Lung (tissue), 11 donors: ENCODE measurements at regions not wholly inside any gene's neighbourhood (a gene's known extent, or its start where the extent isn't known, plus 50 kb on each side); places are given as distances from the start of the nearest gene placed in this dataset.
A peak's percentile ranks its signal among the peaks of the same experiment; 100 is the strongest.

Experiments
- ATAC-seq: fragments of 200-7000 bp; cut with Tn5 transposase; one replicate; pipeline ENCODE4 v1.9.1; 2020; ENCODE audit warnings: moderate number of reproducible peaks; ENCODE audit not compliant: insufficient read depth, low FRiP score
- DNase-seq, 3 donors: peaks; one replicate each; pipeline ENCODE4 v3.0.0-alpha.2; 2013 to 2017
- H3K27ac ChIP-seq, 2 donors: one replicate each; pipeline ENCODE4 v1.5.1; 2013; ENCODE audit warnings: mild to moderate bottlenecking in 2 of 2, moderate library complexity in 2 of 2, control low read depth in 1 of 2, inconsistent platforms in 1 of 2, low read depth in 1 of 2, low read length in 1 of 2
- H3K27me3 ChIP-seq, 3 donors: one replicate each; pipeline ENCODE4 v1.5.1; 2013; ENCODE audit warnings: low read length in 2 of 3; ENCODE audit not compliant: control insufficient read depth in 3 of 3, insufficient read depth in 3 of 3
- H3K36me3 ChIP-seq, 4 donors: one replicate each; pipeline ENCODE4 v1.5.1; 2013; ENCODE audit warnings: low read length in 4 of 4, mild to moderate bottlenecking in 1 of 4, moderate library complexity in 1 of 4; ENCODE audit not compliant: control insufficient read depth in 4 of 4, insufficient read depth in 4 of 4
- H3K4me1 ChIP-seq, 5 donors: one replicate each; pipeline ENCODE4 v1.5.1; 2013; ENCODE audit warnings: low read length in 5 of 5, mild to moderate bottlenecking in 2 of 5, moderate library complexity in 1 of 5; ENCODE audit not compliant: control insufficient read depth in 5 of 5, insufficient read depth in 5 of 5
- H3K4me3 ChIP-seq: one replicate; pipeline ENCODE4 v1.5.1; 2013; ENCODE audit warnings: mild to moderate bottlenecking, control low read depth, moderate library complexity
- H3K9ac ChIP-seq, 2 donors: one replicate each; pipeline ENCODE4 v1.5.1; 2013; ENCODE audit warnings: low read length in 2 of 2, control low read depth in 1 of 2; ENCODE audit not compliant: insufficient read depth in 1 of 2
- H3K9me3 ChIP-seq, 4 donors: one replicate each; pipeline ENCODE4 v1.5.1; 2013; ENCODE audit warnings: low read length in 3 of 4, mild to moderate bottlenecking in 1 of 4, moderate library complexity in 1 of 4; ENCODE audit not compliant: control insufficient read depth in 4 of 4, insufficient read depth in 3 of 4
- WGBS, 2 donors: extraction: QIAGEN DNeasy Blood & Tissue Kit; methylation state at CpG; one replicate each; pipeline ENCODE4 v1.1.7; 2013; 5-methylcytosine and 5-hydroxymethylcytosine counted together
- TF ChIP-seq, protein P1 (sequence below): IDR thresholded peaks from 2 replicates; pipeline ENCODE4 v1.5.1; 2012; ENCODE audit warnings: mild to moderate bottlenecking; ENCODE audit errors: control extremely low read depth, extremely low read depth
- donor health status: control.
- donor health status: control.
- donor health status: Bipolar disorder and iron deficiency.
- donor health status: healthy.
- donor health status: DM: yes; HTN: yes; CAD: no.

DNA sequence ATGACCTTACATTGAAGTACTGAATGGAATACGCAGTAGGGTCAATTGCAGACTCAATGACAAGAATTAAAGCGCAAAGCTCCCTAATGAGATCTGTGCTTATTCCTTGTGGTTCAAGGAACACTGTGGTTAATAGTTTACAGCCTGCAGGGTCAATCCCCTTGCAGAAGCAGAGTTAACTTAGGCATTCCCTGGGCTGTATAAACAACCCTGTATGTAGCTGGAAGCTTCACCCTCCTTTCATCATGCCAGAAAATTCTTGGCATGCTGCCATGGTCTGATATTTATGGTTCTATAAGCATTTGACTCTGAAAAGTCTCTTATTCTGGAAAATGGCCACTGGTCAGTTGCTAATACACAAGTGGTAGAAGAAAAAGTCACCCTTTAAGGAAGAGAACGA is 227.7 kb downstream of the NOVA1 start:
- no peak overlapping the region for H3K27ac ChIP-seq
- 57 to 75% methylated on average over 3 of the region's 3 CpGs for WGBS, 2 donors
- no peak for ATAC-seq

GRCh38 chr14:26363689-26364088 is 234.1 kb downstream of the NOVA1 start:
- ATAC-seq (no peak), DNase-seq (no peak)
- no peak overlapping the region for H3K27ac ChIP-seq
- TF ChIP-seq, protein P1, sequence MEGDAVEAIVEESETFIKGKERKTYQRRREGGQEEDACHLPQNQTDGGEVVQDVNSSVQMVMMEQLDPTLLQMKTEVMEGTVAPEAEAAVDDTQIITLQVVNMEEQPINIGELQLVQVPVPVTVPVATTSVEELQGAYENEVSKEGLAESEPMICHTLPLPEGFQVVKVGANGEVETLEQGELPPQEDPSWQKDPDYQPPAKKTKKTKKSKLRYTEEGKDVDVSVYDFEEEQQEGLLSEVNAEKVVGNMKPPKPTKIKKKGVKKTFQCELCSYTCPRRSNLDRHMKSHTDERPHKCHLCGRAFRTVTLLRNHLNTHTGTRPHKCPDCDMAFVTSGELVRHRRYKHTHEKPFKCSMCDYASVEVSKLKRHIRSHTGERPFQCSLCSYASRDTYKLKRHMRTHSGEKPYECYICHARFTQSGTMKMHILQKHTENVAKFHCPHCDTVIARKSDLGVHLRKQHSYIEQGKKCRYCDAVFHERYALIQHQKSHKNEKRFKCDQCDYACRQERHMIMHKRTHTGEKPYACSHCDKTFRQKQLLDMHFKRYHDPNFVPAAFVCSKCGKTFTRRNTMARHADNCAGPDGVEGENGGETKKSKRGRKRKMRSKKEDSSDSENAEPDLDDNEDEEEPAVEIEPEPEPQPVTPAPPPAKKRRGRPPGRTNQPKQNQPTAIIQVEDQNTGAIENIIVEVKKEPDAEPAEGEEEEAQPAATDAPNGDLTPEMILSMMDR: no peak
- no peaks in the 10 kb centered on the region for H3K9me3 ChIP-seq
- no peak overlapping the region for H3K4me3 ChIP-seq
- no peaks in the 10 kb centered on the region for H3K36me3 ChIP-seq
- H3K27me3 ChIP-seq: no peaks in the 10 kb centered on the region
- peaks cover 0 to 4% (median 0%) of the 10 kb centered on the region in 5 donors for H3K4me1 ChIP-seq
- no peak overlapping the region for H3K9ac ChIP-seq

More for the DNA sequence above, 227.7 kb downstream of the NOVA1 start:
- Histone ChIP-seq H3K9me3 (no peaks in the 10 kb centered on the region), H3K27me3 (no peaks in the 10 kb centered on the region), H3K4me1 (peaks cover 0 to 22% (median 6%) of the 10 kb centered on the region in 5 donors), H3K4me3 (no peak overlapping the region), H3K36me3 (no peaks in the 10 kb centered on the region), H3K9ac (no peak overlapping the region)
- TF ChIP-seq, protein P1: no peak
- peak; percentile 84 to 97 (median 96) for DNase-seq

- DNase-seq (no peak), ATAC-seq (no peak)
- no peak overlapping the region for H3K9ac ChIP-seq
- H3K27me3 ChIP-seq: no peaks in the 10 kb centered on the region
- H3K36me3 ChIP-seq: no peaks in the 10 kb centered on the region
- H3K9me3 ChIP-seq: no peaks in the 10 kb centered on the region
- no peak overlapping the region for H3K4me3 ChIP-seq
- no peaks in the 10 kb centered on the region for H3K4me1 ChIP-seq
- WGBS, 2 donors: 87 to 89% methylated on average over 4 of the region's 4 CpGs
- no peak overlapping the region for H3K27ac ChIP-seq
- TF ChIP-seq, protein P1: no peak
These were observed 253.2 kb downstream of the NOVA1 start for GRCh38 chr14:26344596-26344995.

DNA sequence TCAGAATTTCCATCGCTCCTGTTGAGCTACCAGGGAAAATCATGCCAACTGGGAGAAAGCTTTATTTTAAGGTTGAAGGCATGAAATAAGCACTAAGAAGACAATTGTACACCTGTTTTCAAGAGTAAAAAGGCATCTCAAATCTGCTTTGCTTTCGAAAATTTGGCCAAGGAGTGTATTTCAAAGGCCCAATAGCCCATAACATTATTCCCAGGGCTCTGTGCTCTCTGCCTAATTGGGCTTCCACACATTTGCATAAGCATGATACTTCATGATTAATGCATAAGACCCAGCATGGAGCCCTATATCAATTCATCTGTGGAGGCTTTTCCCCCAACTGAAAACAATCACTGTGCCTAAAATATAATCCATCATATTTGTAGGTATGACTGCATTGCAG is 258.5 kb downstream of the NOVA1 start:
- TF ChIP-seq, protein P1: no peak
- H3K27me3 ChIP-seq: no peaks in the 10 kb centered on the region
- 86 to 87% methylated on average over 2 of the region's 2 CpGs for WGBS, 2 donors
- no peaks in the 10 kb centered on the region for H3K4me1 ChIP-seq
- H3K4me3 ChIP-seq: no peak overlapping the region
- H3K27ac ChIP-seq: no peak overlapping the region
- no peaks in the 10 kb centered on the region for H3K36me3 ChIP-seq
- no peak overlapping the region for H3K9ac ChIP-seq
- no peak for ATAC-seq
- H3K9me3 ChIP-seq: no peaks in the 10 kb centered on the region
- no peak for DNase-seq
